HG03521 (cell line): ENCODE measurements at regions not wholly inside any gene's neighbourhood (a gene's known extent, or its start where the extent isn't known, plus 50 kb on each side); places are given as distances from the start of the nearest gene placed in this dataset.

ENCODE experiments used
- ATAC-seq: cut with Tn5 transposase; IDR thresholded peaks from one replicate; pipeline ENCODE4 v1.9.1; 2021; ENCODE audit warnings: mild to moderate bottlenecking, moderate library complexity; ENCODE audit not compliant: unreplicated experiment

- ATAC-seq: no peak
These were observed 244.5 kb downstream of the DDX3Y start for GRCh38 chrY:13149148-13149547.

GRCh38 chrY:13167698-13168097 lies 263.0 kb downstream of the DDX3Y start:
- ATAC-seq: no peak

DNA sequence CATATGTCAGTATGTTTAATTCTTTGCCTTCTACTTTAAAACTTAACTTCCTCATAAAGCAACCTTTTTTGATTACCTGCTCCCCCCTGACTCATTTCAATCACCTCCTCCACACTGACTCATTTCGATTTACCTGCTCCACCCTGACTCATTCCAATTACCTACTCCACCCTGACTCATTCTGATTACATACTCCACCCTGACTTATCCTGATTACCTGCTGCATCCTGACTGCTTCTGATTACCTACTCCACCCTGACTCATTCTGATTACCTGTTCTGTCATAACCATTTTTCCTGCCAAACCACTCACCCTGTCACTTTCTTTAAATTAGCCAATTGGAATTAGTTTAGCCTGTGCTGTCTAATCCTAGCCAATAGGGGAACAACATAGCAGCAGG lies 263.6 kb downstream of the DDX3Y start:
- no peak for ATAC-seq
